Fibroblast of villous mesenchyme (primary cell): ENCODE measurements at regions not wholly inside any gene's neighbourhood (a gene's known extent, or its start where the extent isn't known, plus 50 kb on each side); places are given as distances from the start of the nearest gene placed in this dataset.

Experiments
- DNase-seq: peaks from one replicate; pipeline ENCODE4 v3.0.0-alpha.2; 2010; ENCODE audit warnings: low read depth
- H3K4me3 ChIP-seq: 2 replicates; pipeline ENCODE4 v1.5.1; 2011; ENCODE audit warnings: low read depth, mild to moderate bottlenecking, low read length
- CTCF ChIP-seq: IDR thresholded peaks from 2 replicates; pipeline ENCODE4 v1.5.1; 2012; ENCODE audit warnings: low read depth, mild to moderate bottlenecking, low read length; ENCODE audit not compliant: insufficient read depth

- DNase-seq: no peak
- TF ChIP-seq CTCF: no peak
- no peak overlapping the region for H3K4me3 ChIP-seq
These were observed 353.1 kb upstream of the ALCAM start for GRCh38 chr3:105013657-105014056.

- DNase-seq: no peak
- TF ChIP-seq CTCF: no peak
- no peak overlapping the region for H3K4me3 ChIP-seq
These were observed 352.1 kb upstream of the ALCAM start for GRCh38 chr3:105014631-105015030.

GRCh38 chr3:105022813-105023212 lies 343.9 kb upstream of the ALCAM start:
- DNase-seq: no peak
- TF ChIP-seq CTCF: no peak

GRCh38 chr3:105030211-105030610 lies 336.5 kb upstream of the ALCAM start:
- TF ChIP-seq CTCF: no peak
- no peak for DNase-seq
- no peak overlapping the region for H3K4me3 ChIP-seq

More at GRCh38 chr3:105022813-105023212, 343.9 kb upstream of the ALCAM start:
- H3K4me3 ChIP-seq: no peak overlapping the region

GRCh38 chr3:105032541-105032940 lies 334.2 kb upstream of the ALCAM start:
- no peak for DNase-seq
- no peak for TF ChIP-seq CTCF
- no peak overlapping the region for H3K4me3 ChIP-seq

- TF ChIP-seq CTCF: no peak
- no peak overlapping the region for H3K4me3 ChIP-seq
- DNase-seq: no peak
These were observed 333.6 kb upstream of the ALCAM start for GRCh38 chr3:105033081-105033480.

- DNase-seq: no peak
- no peak for TF ChIP-seq CTCF
- no peak overlapping the region for H3K4me3 ChIP-seq
These were observed 327.7 kb upstream of the ALCAM start for GRCh38 chr3:105039004-105039403.
